Astrocyte (in vitro differentiated cells and primary cell): ENCODE measurements at regions not wholly inside any gene's neighbourhood (a gene's known extent, or its start where the extent isn't known, plus 50 kb on each side); places are given as distances from the start of the nearest gene placed in this dataset.

Experiments
- EZH2 ChIP-seq: IDR thresholded peaks from 2 replicates; pipeline ENCODE4 v1.6.1; 2012; ENCODE audit warnings: mild to moderate bottlenecking, low read length, inconsistent platforms; ENCODE audit not compliant: insufficient read depth
- TF ChIP-seq, protein P1 (sequence below): IDR thresholded peaks from 2 replicates; pipeline ENCODE4 v1.5.1; 2011; ENCODE audit warnings: low read depth, mild to moderate bottlenecking, inconsistent platforms, low read length, moderate library complexity; ENCODE audit not compliant: insufficient read depth

DNA sequence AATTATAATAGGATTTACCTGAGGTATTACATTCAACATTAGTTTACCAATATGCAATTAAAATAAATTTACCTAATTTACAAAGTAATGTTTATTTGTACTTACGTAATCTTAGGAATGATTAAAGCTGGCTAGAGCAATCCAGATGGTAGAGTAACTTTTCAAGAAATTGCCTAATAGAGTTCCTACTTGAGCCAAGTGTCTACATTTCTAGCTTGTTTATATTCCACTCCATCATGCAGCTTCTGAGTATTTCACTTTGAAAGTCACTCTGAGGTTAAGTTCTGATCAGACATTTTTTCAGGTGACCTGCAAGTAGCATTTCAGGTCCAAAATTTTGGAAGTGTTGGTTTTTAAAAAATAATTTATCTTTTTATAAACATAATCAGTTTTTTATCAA lies 1080.7 kb downstream of the TRHDE start:
- TF ChIP-seq, protein P1, sequence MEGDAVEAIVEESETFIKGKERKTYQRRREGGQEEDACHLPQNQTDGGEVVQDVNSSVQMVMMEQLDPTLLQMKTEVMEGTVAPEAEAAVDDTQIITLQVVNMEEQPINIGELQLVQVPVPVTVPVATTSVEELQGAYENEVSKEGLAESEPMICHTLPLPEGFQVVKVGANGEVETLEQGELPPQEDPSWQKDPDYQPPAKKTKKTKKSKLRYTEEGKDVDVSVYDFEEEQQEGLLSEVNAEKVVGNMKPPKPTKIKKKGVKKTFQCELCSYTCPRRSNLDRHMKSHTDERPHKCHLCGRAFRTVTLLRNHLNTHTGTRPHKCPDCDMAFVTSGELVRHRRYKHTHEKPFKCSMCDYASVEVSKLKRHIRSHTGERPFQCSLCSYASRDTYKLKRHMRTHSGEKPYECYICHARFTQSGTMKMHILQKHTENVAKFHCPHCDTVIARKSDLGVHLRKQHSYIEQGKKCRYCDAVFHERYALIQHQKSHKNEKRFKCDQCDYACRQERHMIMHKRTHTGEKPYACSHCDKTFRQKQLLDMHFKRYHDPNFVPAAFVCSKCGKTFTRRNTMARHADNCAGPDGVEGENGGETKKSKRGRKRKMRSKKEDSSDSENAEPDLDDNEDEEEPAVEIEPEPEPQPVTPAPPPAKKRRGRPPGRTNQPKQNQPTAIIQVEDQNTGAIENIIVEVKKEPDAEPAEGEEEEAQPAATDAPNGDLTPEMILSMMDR: no peak
- TF ChIP-seq EZH2: no peak
